H7 (cell line): ENCODE measurements at regions not wholly inside any gene's neighbourhood (a gene's known extent, or its start where the extent isn't known, plus 50 kb on each side); places are given as distances from the start of the nearest gene placed in this dataset.

ENCODE experiments used
- DNase-seq: peaks from one replicate; pipeline ENCODE4 v3.0.0; 2012
- H3K27me3 ChIP-seq: 2 replicates; pipeline ENCODE4 v1.6.0; 2011; ENCODE audit warnings: mild to moderate bottlenecking, low read length; ENCODE audit not compliant: control insufficient read depth, insufficient read depth
- H3K36me3 ChIP-seq: replicated peaks from 2 replicates; pipeline ENCODE4 v1.5.1; 2011; ENCODE audit warnings: low read length; ENCODE audit not compliant: control insufficient read depth, insufficient read depth
- H3K4me3 ChIP-seq: 2 replicates; pipeline ENCODE4 v1.5.1; 2011; ENCODE audit warnings: low read depth, mild to moderate bottlenecking, control low read depth, low read length, moderate library complexity; ENCODE audit not compliant: insufficient read depth

DNA sequence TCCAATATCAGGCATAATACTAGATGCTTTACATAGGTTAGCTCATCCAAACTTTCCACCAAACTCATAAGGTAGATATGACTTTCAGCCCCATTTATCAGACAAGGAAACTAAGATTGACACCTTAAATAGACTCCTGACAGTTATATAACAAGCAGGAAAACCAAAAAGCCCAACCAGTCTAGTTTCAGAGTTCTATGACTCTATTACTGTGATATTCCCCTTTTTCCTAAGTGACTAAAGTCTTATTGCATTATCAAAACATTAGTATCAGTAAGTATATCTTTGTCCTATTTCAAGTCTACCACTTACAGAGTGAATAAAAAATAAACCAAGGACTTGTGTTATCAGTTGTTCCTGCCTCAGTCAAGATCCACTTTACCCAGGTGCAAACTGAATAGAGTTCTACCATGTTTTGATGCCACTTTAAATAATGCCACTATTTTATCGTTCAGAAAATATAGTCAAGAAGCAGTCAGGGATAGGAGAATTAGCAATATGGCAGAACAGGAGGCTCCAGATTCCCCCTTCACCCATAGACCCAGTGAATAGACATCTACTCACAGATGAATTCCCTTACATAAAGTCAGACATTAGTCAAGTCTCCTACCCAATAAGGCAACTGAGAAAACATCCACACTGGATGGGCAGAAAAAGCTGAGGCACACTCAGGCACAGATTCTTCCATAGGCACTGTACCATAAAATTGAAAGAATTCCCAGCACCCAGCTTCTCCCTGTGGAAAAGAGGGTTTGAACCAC, 74.1 kb downstream of the CRPPA start:
- Histone ChIP-seq H3K36me3 (no peaks in the 10 kb centered on the region), H3K27me3 (no peaks in the 10 kb centered on the region), H3K4me3 (no peak overlapping the region)
- no peak for DNase-seq

GRCh38 chr7:16345979-16346958, 75.1 kb downstream of the CRPPA start:
- Histone ChIP-seq H3K4me3 (no peak overlapping the region), H3K27me3 (no peaks in the 10 kb centered on the region), H3K36me3 (no peaks in the 10 kb centered on the region)
- DNase-seq = no peak

- DNase-seq = no peak
- no peak overlapping the region for H3K4me3 ChIP-seq
- H3K36me3 ChIP-seq = no peaks in the 10 kb centered on the region
- H3K27me3 ChIP-seq = no peaks in the 10 kb centered on the region
Observed at GRCh38 chr7:16344927-16345326, 76.4 kb downstream of the CRPPA start.

DNA sequence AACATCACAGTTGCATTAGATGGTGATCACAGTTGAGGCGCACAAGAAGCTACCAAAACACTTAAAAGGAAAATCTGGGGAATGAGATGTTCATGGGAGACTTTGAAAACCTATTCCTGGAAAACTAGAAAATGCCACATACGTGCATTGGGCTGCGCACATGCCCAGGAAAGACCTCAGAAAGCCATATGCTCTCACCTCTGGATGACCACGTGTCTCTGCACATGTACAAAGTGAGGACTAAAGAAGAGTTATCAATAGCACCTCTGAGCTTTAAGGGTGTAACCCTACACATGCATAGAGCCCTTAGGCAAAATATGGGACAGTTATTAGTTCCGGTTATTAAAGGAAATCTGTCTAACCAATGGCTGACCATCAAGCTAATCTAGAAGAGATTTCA, 77.7 kb downstream of the CRPPA start:
- no peak overlapping the region for H3K4me3 ChIP-seq
- H3K27me3 ChIP-seq = no peaks in the 10 kb centered on the region
- no peaks in the 10 kb centered on the region for H3K36me3 ChIP-seq
- no peak for DNase-seq

DNA sequence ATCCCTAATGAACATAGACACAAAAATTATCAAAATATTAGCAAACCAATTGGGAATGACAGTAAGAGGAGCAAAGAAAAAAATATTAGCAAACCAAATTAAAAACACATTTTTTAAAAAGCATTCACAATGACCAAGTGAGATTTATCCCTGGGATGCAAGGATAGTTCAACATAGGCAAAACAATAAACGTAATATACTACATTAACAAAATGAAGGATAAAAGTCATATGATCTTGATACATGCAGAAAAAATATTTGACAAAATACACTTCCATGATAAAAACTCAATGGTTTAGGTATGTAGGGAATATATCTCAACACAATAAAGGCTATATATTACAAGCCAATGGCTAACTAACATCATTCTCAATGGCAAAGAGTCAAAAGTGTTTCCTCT, 83.3 kb downstream of the CRPPA start:
- no peak overlapping the region for H3K4me3 ChIP-seq
- no peaks in the 10 kb centered on the region for H3K36me3 ChIP-seq
- DNase-seq = no peak
- H3K27me3 ChIP-seq = no peaks in the 10 kb centered on the region

GRCh38 chr7:16326106-16326505, 95.2 kb downstream of the CRPPA start:
- DNase-seq = no peak

GRCh38 chr7:16323313-16323712, 98.0 kb downstream of the CRPPA start:
- Histone ChIP-seq H3K27me3 (no peaks in the 10 kb centered on the region), H3K4me3 (no peak overlapping the region), H3K36me3 (no peaks in the 10 kb centered on the region)
- no peak for DNase-seq

More at GRCh38 chr7:16326106-16326505, 95.2 kb downstream of the CRPPA start:
- Histone ChIP-seq H3K4me3 (no peak overlapping the region), H3K36me3 (no peaks in the 10 kb centered on the region), H3K27me3 (no peaks in the 10 kb centered on the region)

DNA sequence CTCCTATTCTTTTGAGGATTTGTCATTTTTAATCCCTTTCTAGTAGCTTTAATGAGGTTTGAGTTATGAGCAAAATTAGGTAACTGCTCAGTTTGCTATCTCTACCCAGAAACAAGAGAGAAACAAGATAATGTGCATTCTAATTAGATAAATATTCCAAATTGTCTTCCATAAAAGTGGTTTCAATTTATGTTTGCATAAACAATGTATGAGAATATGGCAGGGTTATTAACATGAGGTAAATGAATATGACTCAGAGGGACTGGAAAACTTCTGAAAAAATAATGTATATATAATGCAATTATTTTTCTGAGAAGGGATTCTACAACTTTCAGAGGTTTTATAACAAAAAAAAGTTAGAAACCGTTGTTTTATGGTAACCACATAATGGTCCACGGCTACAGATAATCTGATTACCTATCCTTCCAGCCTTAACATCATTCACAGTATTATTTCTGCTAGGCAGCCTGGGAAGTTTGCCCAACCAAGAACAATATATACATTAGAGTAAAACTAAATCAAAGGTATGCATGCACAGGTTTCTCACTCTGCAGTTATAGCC, 101.2 kb downstream of the CRPPA start:
- no peaks in the 10 kb centered on the region for H3K36me3 ChIP-seq
- no peak for DNase-seq
- H3K27me3 ChIP-seq = no peaks in the 10 kb centered on the region
- H3K4me3 ChIP-seq = no peak overlapping the region

GRCh38 chr7:16318989-16319915, 102.1 kb downstream of the CRPPA start:
- Histone ChIP-seq H3K27me3 (no peaks in the 10 kb centered on the region), H3K36me3 (no peaks in the 10 kb centered on the region), H3K4me3 (no peak overlapping the region)
- DNase-seq = no peak

GRCh38 chr7:16318463-16318862, 102.9 kb downstream of the CRPPA start:
- H3K27me3 ChIP-seq = no peaks in the 10 kb centered on the region
- H3K36me3 ChIP-seq = no peaks in the 10 kb centered on the region
- no peak for DNase-seq
- no peak overlapping the region for H3K4me3 ChIP-seq

GRCh38 chr7:16317406-16317805, 103.9 kb downstream of the CRPPA start:
- H3K36me3 ChIP-seq = no peaks in the 10 kb centered on the region
- DNase-seq = no peak
- H3K27me3 ChIP-seq = no peaks in the 10 kb centered on the region
- H3K4me3 ChIP-seq = no peak overlapping the region

- H3K36me3 ChIP-seq = no peaks in the 10 kb centered on the region
- DNase-seq = no peak
Observed at GRCh38 chr7:16315280-16315679, 106.1 kb downstream of the CRPPA start.

GRCh38 chr7:16309129-16309528, 112.2 kb downstream of the CRPPA start:
- DNase-seq = no peak
- H3K4me3 ChIP-seq = no peak overlapping the region
- H3K36me3 ChIP-seq = no peaks in the 10 kb centered on the region
- no peaks in the 10 kb centered on the region for H3K27me3 ChIP-seq

More at GRCh38 chr7:16315280-16315679, 106.1 kb downstream of the CRPPA start:
- Histone ChIP-seq H3K27me3 (no peaks in the 10 kb centered on the region), H3K4me3 (no peak overlapping the region)

GRCh38 chr7:16301291-16301690, 120.0 kb downstream of the CRPPA start:
- Histone ChIP-seq H3K36me3 (no peaks in the 10 kb centered on the region), H3K4me3 (no peak overlapping the region), H3K27me3 (no peaks in the 10 kb centered on the region)
- no peak for DNase-seq
